H1 (cell line): ENCODE measurements at regions not wholly inside any gene's neighbourhood (a gene's known extent, or its start where the extent isn't known, plus 50 kb on each side); places are given as distances from the start of the nearest gene placed in this dataset.

Experiments used
- CTCF ChIP-seq, 3 experiments: IDR thresholded peaks; 1 replicate in 2 of 3; 2 replicates in 1 of 3; pipeline versions ENCODE4 v1.5.1 to v1.6.1; 2011; ENCODE audit warnings: low read length in 3 of 3, mild to moderate bottlenecking in 3 of 3, inconsistent platforms in 2 of 3, low read depth in 1 of 3, moderate library complexity in 1 of 3; ENCODE audit not compliant: insufficient read depth in 1 of 3; ENCODE audit errors: control extremely low read depth in 1 of 3
- E2F6 ChIP-seq: IDR thresholded peaks from 2 replicates; pipeline ENCODE4 v1.6.1; 2012; ENCODE audit warnings: inconsistent platforms
- JUND ChIP-seq: IDR thresholded peaks from 2 replicates; pipeline ENCODE4 v1.6.1; 2011; ENCODE audit warnings: mild to moderate bottlenecking, improper control_type of control experiment, low read length
- POU5F1 ChIP-seq: IDR thresholded peaks from 2 replicates; pipeline ENCODE4 v1.6.1; 2011; ENCODE audit warnings: low read depth, mild to moderate bottlenecking, low read length, moderate library complexity
- SIN3A ChIP-seq, 2 experiments: IDR thresholded peaks in 1 of 2; conservative IDR thresholded peaks in 1 of 2; 2 replicates each; pipeline ENCODE4 v1.6.1; 2011 to 2012; ENCODE audit warnings: low read length in 2 of 2, improper control_type of control experiment in 1 of 2, low read depth in 1 of 2, mild to moderate bottlenecking in 1 of 2
- TCF12 ChIP-seq: IDR thresholded peaks from 2 replicates; pipeline ENCODE4 v1.6.1; 2011; ENCODE audit warnings: low read depth, mild to moderate bottlenecking, low read length

GRCh38 chr7:13496976-13497375 is 492.5 kb downstream of the ETV1 start:
- TF ChIP-seq SIN3A (conservative IDR thresholded peaks at IDR 0.05 in 1 of 2, IDR thresholded peaks at IDR 0.05 in 1 of 2; ENCODE audit: low read depth in 1 of 2, low read length in 2 of 2) (no peak), TCF12 (no peak), CTCF (IDR thresholded peaks at IDR 0.05; ENCODE audit: control extremely low read depth in 1 of 3, insufficient read depth in 1 of 3, low read depth in 1 of 3, low read length in 3 of 3) (no peak), JUND (no peak), E2F6 (no peak), POU5F1 (no peak)
